ENCODE measurements at regions not wholly inside any gene's neighbourhood (a gene's known extent, or its start where the extent isn't known, plus 50 kb on each side); places are given as distances from the start of the nearest gene placed in this dataset.

DNA sequence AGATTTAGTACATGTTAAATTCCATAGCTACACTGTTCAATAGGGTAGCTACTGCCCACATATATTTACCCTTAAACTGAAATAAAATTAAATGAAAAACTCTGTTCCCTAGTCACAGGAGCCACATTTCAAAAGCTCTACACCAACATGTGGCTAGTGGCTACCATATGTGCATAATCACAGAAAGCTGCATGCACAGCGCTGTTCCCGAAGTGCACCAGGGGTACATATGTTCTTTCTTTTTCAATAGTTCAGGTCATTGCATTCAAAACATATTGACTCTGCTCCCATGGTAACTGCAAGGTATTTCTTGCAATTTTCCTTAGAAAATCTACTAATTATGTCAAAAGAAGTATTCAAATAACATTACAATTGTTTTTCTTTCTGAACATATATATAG lies 591.2 kb downstream of the PDHA2 start:
- TF ChIP-seq CTCF (conservative IDR thresholded peaks at IDR 0.05): no peak
- TF ChIP-seq ZFX (IDR thresholded peaks at IDR 0.05): no peak
